GM18951 (cell line): ENCODE measurements at regions not wholly inside any gene's neighbourhood (a gene's known extent, or its start where the extent isn't known, plus 50 kb on each side); places are given as distances from the start of the nearest gene placed in this dataset.
"Not testable (repeated sequence)": the region's sequence is repeated elsewhere in the genome, so short reads cannot be mapped to it uniquely, and the experiment has no call there.

Experiments used
- POLR2A ChIP-seq: IDR thresholded peaks from 4 replicates; pipeline ENCODE4 v1.6.1; 2011; ENCODE audit warnings: mild to moderate bottlenecking; ENCODE audit not compliant: insufficient read length, insufficient read depth; ENCODE audit errors: extremely low read depth
- in situ Hi-C: fragments of 300-500 bp; cut with MboI; formaldehyde crosslinking; loops from one replicate; pipeline ENCODE4 v1.12.0; 2022; ENCODE audit warnings: low sequenced_read_pairs, mixed read lengths, inconsistent platforms; ENCODE audit not compliant: unreplicated experiment

DNA sequence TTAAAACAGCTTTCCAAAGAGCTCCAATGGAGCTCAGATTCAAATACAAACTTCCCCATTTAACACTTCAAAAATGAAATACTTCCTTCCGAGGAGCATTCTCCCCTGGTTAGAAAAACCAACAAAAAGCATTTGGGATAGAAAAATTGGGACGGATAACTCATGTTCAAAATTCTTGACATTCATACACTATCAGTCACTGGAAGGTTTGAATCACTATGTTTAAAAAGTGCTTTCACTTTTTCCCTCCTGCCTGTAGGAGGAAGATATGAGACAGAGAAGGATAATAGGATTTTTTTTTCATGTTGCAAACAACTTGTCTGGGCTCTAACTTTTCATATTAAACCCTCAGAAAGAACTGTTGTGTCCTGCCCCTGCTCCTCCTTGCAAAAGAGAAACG lies 412.0 kb downstream of the ACTL7B start:
- in situ Hi-C loops = no loop called here
- TF ChIP-seq POLR2A = no peak

DNA sequence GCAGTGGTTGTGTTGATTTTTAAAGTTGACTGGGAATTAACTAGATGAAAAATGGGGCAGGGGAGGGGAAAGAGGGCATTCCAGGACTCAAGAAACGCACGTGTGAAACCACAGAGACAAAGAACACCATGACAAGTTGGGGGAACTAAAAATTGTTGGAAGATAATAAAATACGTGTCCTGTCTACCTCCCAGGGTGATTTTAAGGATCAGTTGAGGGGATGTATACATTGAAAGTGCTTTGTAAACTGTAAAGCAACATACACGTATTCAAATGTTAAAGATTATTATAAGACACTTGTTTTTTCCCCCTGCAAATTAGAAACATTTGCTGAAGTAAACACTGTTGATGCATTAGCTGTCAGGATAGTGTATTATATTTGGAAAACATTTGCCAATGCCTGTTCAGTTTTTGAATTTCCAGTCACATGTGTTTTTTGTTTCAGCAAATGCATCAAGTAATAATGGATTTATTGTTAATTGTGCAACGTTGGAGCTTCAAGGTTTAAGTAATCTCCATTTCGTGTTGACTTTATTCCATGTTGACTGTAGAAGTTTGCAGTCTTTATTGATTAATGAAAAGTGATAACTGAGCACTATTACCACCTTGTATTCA lies 412.7 kb downstream of the ACTL7B start:
- TF ChIP-seq POLR2A = no peak
- in situ Hi-C loops = no loop called here

DNA sequence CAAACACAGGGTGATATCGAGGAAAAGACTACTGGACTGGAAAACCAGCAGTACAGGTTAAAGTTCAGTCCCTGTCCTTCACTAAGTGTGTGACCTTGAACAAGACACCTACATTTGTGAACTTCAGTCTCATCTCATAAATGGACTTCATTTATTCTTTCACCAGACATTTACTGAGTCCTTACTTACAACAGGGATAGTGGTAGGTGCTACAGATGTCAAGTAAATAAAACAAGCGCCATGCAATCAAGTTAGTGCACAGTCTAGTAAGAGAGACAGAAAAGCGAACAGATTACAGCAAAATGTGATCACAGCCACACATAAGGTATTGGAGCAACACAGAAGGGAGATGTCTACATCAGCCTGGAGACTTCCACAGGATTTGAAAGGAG lies 413.2 kb downstream of the ACTL7B start:
- in situ Hi-C loops = no loop called here
- no peak for TF ChIP-seq POLR2A

DNA sequence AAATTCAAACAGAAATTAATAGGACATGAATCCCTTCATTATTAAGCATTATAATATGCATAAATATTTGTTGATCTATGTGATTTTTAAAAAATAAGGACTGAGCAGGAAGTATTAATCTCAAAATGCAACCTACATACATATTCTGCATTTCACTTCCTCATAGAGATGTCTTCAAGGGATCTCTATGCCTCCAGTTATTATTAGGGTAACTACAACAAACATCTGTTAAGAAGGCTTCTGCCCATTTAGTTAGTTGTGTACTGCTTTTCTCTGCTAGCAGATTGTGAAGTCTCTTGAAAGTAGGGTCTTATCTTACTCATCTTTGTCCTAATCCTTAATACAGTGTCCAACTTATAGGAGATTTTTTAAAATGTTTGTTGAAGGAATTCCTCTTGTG lies 414.1 kb downstream of the ACTL7B start:
- in situ Hi-C loops = no loop called here
- no peak for TF ChIP-seq POLR2A

DNA sequence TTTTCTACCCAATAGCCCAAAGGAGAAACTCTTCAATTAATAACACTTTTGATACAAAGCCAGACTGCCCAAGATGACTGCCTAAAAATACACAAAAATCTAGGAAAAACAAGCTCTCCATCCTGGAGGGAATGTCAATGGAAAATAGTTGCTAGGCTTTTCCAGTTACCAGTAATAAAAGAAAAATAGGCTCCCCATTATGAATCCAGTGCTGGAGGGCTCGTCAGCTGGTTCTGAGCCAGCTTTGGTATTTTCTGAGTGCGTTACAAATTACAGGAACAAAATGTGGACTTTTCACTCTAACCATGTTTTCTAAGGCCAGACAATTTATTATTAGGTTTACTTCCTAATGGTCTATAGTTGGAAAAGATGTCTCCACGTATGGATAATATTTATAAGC lies 414.5 kb downstream of the ACTL7B start:
- no peak for TF ChIP-seq POLR2A
- in situ Hi-C loops = no loop called here

DNA sequence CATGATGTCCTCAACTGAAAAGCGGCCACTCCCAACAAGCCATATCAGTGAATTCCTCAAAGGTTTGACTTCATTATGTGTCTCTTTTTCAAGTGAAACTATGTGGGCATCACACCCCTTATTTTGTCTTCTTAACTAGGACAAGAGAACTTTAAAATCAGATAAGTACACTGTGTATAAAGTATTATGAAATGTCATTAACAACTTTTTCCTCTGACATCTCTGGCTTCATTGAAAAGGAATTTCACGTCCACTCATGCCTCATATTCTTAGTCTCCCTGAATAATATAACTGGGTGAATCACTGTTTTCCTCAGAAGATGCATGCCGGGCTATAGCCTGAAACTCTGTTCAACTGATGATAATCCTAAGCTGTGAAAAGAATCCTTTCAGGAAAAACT lies 415.8 kb downstream of the ACTL7B start:
- no peak for TF ChIP-seq POLR2A
- in situ Hi-C loops = no loop called here

DNA sequence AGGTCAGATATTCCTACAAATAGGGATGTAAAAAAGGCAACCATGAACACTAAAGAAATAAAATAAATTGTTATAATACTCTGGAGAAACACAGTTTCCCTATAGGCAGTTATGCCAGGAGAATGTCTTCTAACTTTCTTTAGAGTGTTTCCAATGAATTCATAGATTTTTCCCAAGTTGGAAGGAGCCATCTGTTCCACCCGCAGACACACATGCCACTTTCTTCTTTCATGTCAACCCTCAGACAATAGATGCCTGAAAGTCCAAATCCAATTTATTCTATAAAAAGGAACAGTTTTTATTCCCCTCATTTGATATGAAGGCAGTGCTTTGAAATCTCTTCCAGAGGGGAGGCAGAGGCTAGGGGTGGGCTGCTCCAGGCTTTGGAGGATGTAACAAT lies 418.1 kb downstream of the ACTL7B start:
- no peak for TF ChIP-seq POLR2A

DNA sequence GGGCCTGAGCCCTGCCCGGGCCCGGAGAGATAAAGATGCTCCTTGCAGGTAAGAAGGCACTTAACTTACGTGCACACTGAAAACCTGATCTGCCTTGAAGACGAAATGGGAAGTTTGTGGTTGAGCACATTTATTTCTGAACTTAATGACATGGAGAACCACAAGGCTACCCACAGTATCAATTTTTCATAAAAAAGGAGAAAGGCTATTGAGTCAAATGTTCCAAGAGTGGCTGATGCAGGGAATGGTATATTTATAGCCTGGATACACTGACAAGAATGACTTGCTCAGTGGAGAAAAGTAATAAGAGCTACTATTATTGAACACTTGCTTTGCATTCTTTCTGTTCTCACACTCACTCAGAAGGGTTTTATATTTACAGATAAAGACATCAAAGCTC lies 419.3 kb downstream of the ACTL7B start:
- TF ChIP-seq POLR2A = no peak
- in situ Hi-C loops = no loop called here

More for the DNA sequence above, 418.1 kb downstream of the ACTL7B start:
- in situ Hi-C loops = no loop called here

DNA sequence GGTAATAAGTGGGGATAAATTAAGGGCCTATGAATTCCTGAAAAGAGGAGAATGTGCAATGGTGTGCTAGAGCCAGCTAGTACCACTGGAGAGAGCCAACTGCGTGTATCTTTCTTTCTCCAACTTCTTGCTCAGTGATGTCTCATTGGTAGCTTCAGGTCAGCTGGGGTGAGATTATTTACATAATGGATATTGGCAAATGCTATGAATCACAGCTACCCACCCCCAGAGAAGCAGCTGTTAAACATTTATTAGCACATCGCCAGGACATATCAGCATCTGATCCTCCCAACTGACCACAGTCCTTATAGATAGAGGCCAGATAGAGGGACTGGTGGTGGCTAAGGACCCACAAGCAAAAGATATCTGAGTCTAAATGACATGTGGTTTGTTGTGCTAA lies 421.3 kb downstream of the ACTL7B start:
- TF ChIP-seq POLR2A = no peak
- in situ Hi-C loops = no loop called here

DNA sequence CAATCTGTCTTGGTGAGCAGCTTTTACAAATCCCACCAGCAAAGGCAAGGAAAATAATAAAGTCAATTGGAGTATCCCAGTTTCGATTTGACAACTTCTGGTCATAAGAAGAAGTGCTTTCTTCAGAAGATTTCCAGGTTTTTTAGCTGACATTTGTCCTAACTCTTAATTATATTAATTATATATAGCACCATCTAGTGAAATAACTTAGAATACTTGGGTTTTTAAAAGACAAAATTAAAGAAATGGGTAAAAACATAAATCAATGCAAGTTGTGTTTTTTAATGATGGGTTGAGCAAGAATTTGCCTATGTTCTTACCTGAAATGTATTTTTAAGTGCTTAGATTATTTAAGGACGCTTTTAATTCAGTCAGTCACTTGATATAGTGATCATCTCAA lies 421.8 kb downstream of the ACTL7B start:
- in situ Hi-C loops = no loop called here
- no peak for TF ChIP-seq POLR2A

DNA sequence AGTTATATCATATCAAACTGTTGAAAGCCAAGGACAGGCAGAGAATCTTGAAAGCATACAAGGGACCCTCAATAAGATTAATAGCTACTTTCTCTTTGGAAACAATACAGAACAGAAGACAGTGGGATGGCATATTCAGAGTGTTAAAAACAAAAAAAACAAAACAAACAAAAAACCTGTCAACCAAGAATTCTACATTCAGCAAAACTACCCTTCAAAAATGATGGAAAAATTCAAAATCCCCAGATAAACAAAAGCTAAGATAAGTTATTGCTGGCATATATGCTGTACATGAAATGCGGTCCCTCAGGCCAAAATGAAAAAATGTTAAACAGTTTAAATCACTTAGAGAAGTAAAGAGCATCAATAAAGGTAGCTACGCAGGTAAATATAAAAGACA lies 425.1 kb downstream of the ACTL7B start:
- in situ Hi-C loops = no loop called here
- no peak for TF ChIP-seq POLR2A

DNA sequence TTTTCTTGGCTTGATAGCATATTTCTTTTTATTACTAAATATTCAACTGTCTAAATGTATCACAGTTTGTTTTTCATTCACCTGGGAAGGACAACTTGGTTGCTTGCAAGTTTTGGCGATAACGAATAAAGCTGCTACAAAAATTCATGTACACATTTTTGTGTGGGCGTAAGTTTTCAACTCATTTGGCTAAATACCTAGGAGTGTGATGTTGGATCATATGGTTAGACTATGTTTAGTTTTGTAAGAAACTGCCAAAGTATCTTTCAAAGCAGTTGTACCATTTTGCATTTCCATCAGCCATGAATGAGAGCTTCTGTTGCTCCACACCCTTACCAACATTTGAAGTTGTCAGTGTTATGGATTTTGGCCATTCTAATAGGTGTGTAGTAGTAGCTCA lies 428.0 kb downstream of the ACTL7B start:
- no peak for TF ChIP-seq POLR2A
- in situ Hi-C loops = no loop called here

DNA sequence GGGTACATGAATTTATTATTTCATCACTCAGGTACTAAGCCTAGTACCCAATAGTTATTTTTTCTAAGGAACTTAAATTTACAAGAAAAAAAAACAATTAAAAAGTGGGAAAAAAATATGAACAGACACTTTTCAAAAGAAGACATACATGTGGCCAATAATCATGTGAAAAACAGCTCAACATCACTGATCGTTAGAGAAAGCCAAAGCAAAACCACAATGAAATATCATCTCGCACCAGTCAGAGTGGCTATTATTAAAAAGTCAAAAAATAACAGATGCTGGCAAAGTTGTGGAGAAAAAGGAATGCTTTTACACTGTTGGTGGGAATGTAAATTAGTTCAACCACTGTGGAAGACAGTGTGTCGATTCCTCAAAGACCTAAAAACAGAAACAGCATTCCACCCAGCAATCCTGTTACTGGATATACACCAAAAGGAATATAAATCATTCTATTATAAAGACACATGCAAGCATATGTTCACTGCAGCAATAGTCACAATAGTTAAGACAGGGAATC lies 429.3 kb downstream of the ACTL7B start:
- in situ Hi-C loops = not testable (repeated sequence)

DNA sequence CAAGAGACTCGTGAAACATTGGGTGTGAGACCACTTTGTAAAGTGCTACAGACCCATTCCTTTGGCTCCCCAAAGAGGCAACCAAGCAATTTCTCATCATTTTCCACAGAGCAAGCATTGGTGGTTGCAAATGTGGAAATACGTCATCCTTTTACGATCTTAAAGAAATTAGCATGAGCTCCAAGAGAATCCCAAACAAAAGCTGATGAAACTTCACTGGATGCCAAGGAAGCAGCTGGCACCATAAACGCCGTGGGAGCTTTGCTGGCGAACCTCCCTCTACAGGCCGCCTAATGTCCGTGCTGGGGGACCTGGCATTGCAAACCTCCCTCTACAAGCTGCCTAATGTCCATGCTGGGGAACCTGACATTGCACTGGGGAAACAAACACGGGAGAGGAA lies 432.4 kb downstream of the ACTL7B start:
- in situ Hi-C loops = no loop called here
- TF ChIP-seq POLR2A = no peak

DNA sequence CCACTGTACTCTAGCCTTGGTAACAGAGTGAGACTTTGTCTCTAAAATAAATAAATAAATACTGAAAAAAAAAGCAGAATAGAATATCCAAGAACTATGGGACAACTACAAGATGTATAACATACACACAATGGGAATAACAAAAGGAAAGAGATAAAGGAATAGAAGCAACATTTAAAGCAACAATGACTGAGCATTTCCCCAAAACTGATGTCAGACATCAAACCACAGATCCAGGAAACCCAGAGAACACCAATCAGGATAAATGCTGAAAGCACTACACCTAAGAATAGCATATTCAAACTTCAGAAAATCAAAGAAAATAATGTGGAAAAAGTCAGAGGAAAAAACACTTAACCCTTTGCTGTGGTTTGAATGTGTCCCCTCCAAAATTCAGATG lies 436.4 kb downstream of the ACTL7B start:
- no peak for TF ChIP-seq POLR2A
- in situ Hi-C loops = no loop called here
